ELF-1 (cell line): ENCODE measurements at regions not wholly inside any gene's neighbourhood (a gene's known extent, or its start where the extent isn't known, plus 50 kb on each side); places are given as distances from the start of the nearest gene placed in this dataset.
A peak's percentile ranks its signal among the peaks of the same experiment; 100 is the strongest.

Experiments
- DNase-seq: peaks from one replicate; pipeline ENCODE4 v3.0.0-alpha.2; 2016; ENCODE audit warnings: low read depth, low spot score

- DNase-seq = no peak
Measured at GRCh38 chr20:60565551-60565950, 607.3 kb downstream of the CDH26 start.

GRCh38 chr20:60569116-60569515, 610.9 kb downstream of the CDH26 start:
- DNase-seq = no peak

- DNase-seq = no peak
Measured at GRCh38 chr20:60570481-60571277, 612.5 kb downstream of the CDH26 start.

GRCh38 chr20:60573003-60573680, 614.9 kb downstream of the CDH26 start:
- DNase-seq = no peak

DNA sequence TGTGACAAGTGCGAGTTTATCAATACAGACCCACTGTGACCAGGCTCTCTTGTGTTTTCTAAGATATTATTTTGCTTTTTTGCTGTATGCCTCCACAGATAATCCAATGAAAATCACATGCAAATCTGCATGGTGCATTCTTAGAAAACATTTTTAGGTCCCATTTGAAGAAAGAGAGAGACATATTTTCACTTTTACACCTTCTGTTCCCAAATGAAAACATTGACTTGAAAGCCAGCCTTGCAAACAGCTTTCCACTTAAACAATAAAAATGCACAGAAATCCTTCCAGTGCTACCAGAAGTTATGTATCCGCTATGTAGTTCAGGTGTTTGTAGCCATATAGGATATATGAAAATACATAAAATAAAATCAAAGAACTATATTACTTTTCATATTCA, 618.0 kb downstream of the CDH26 start:
- DNase-seq = no peak

DNA sequence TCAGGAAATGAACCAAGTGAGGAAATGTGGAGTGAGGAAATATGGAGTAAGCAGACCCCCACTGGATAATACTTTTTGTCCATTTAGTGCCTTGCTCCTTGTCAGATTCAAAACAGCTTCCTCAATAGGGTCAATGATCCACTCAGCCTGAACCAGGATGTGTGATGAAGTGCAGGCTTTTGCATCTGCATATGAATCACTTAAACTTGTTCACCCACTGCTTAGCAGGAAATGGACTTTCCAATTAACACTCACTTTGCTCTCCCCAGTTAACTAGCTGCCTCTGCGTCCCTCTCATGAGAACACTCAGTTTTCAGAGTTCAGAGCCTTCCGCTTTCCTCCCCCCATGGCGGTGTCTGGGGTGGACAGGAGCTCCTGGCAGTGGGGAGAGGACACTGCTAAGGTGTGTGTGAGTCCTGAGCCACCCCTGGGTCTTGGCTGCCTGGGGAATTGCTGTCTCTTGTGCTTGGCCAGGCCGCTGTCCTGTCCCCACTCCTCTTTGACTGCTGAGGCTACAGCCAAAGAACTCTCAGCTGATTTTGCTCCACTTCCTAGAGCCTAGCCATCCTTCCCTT, 621.8 kb downstream of the CDH26 start:
- DNase-seq = peak; percentile 21

GRCh38 chr20:60581606-60582115, 623.4 kb downstream of the CDH26 start:
- DNase-seq = no peak

- no peak for DNase-seq
Measured at GRCh38 chr20:60583741-60584140, 625.5 kb downstream of the CDH26 start.

GRCh38 chr20:60584221-60584620, 626.0 kb downstream of the CDH26 start:
- DNase-seq = no peak

DNA sequence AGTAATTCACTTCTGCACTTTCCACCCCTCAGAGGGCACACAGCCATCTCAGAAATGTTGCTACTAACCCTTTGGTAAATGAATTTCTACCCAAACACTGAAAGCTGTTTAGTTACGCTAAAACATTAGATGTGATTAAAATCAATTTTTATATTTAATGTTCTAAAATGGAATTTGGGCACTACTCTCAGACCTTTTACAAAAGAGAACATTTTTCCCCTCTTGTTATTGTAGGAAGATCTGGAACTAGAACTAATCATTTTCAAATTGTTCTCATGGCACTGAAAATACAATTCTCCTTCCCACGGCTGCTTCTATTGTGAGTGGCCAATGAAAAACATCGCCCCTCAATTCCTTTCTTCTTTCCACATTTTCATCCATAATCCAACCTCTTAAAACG, 627.4 kb downstream of the CDH26 start:
- DNase-seq = no peak

- DNase-seq = peak; percentile 49
Measured at GRCh38 chr20:60586269-60587050, 628.2 kb downstream of the CDH26 start.

GRCh38 chr20:60587986-60588385, 629.8 kb downstream of the CDH26 start:
- no peak for DNase-seq

- DNase-seq = peak; percentile 38
Measured at GRCh38 chr20:60589623-60590022, 631.4 kb downstream of the CDH26 start.

DNA sequence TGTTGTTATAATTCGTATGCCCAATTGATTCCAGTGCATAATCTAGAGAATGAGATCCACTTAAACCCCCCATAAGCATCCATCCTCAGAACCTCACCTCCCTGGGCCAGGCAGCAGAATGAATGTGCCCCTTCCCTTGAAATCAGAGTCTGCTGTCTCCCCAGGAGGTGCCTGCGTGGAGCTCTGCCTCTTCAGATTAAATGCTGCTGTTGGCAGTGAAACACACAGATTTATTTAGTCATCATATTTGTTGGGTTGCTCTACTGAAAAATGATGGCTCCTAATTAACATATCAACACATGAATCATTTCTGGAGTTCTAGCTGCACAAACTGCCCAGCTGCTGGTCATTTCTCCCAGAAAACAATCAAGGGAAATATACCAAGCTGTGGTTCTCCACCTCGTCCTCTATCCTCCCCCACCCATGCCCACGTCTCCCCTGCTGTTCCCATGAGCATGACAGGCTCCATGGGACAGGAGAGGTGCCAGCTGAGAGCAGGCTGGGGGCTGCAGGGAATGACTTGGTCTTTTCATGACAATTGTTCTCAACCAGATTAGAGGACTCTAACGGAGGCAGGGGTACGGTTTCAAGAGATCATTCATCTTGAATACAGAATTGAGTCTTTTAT, 633.1 kb downstream of the CDH26 start:
- no peak for DNase-seq

DNA sequence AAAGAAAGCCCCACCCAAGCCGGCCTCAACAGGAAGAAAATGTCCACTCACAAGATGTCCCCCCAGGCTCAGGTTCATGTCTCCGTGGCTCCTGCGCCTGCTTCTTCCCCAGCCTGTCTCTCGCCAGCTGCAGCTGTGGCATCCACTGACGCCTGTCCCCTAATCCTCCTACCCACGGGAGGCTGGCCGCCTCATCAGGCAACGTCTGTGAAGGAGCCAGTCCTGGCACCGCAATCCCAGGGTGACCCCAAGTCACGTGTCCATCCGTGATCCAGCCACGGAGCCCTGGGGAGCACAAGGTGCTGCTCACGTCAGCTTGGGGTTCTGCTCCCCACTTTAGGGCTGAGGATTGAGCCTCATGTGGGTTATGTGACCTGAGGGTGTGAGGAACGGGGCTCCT, 640.3 kb downstream of the CDH26 start:
- DNase-seq = no peak

DNA sequence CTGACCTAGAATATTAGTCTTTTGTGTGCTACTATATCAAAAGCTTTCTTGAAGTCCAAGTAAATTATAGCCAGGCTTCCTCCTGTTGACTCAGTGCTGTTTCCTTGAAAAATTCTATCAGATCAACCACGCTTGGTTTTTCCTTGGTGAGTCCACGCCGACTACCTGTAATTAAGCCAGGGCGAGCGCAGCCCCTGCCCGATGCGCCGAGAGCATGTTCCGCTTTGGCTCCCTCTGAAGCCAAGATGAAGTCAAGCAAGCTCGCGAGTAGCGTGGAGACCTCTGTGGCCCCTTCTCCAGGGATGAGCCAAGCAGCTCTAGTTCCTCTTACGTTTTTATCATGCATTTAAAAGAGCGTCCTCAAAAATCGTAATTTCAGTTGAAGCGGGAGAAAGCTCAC, 641.2 kb downstream of the CDH26 start:
- no peak for DNase-seq

DNA sequence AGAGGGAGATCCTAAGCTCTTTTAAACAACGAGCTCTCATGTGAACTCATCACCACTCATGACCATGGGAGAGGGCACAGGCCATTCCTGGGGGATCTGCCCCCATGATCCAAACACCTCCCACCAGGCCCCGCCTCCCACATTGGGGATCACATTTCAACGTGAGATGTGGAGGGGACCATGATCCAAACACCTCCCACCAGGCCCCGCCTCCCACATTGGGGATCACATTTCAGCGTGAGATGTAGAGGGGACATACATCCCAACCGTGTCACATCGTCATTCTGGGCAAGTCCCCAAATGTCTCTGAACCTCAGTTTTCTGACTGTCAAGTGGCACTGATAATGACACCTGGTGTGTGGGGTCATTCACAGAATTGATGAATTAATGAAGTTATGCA, 641.8 kb downstream of the CDH26 start:
- DNase-seq = no peak

GRCh38 chr20:60624066-60624465, 628.0 kb upstream of the CDH4 start:
- DNase-seq = no peak

- peak; percentile 13 for DNase-seq
Measured at GRCh38 chr20:60627751-60628565, 624.1 kb upstream of the CDH4 start.

GRCh38 chr20:60628749-60629148, 623.3 kb upstream of the CDH4 start:
- no peak for DNase-seq

GRCh38 chr20:60629206-60629605, 622.9 kb upstream of the CDH4 start:
- DNase-seq = no peak
